GM18867 (cell line): ENCODE measurements at regions not wholly inside any gene's neighbourhood (a gene's known extent, or its start where the extent isn't known, plus 50 kb on each side); places are given as distances from the start of the nearest gene placed in this dataset.

ENCODE experiments used
- ATAC-seq: cut with Tn5 transposase; IDR thresholded peaks from one replicate; pipeline ENCODE4 v1.9.1; 2021; ENCODE audit warnings: mild to moderate bottlenecking, moderate library complexity; ENCODE audit not compliant: unreplicated experiment

DNA sequence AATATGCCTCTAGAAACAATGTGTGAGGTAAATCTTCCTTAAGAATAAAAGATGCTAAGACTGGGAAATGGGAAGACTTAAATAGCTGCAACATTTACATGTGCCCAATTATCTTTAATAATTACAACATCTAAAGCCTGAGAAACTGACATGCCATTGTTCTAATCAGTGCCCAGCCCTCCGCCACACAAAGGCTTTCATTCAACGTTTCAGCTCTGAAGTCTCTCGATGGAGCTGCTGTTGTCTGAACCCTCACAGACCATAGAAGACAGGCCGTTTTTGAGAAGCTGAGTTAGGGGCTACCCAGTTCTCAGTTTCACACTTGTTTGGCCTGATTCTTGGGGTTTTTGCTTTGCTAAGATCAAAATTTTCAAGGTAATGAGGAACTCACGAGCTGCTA lies 315.4 kb upstream of the CHST9 start:
- no peak for ATAC-seq

DNA sequence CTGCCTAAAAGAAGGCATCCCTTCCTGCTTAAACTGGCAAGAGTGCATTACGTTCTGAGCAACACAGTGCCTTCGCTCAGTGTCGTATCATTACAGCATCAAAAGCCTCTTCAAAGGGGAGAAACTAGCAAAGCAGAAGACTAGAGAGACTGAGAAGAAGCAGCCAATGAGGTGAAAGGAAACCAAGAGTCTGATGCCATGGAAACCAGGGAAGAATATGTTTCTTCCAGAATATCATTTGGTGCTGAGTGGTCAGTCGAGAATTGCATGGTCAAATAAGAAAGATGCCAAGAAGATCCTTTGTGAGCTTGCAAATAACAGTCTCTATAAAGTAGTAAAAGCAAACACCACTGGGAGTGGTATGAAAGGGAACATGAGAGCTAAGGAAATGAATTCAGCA lies 312.1 kb upstream of the CHST9 start:
- ATAC-seq, result no peak

DNA sequence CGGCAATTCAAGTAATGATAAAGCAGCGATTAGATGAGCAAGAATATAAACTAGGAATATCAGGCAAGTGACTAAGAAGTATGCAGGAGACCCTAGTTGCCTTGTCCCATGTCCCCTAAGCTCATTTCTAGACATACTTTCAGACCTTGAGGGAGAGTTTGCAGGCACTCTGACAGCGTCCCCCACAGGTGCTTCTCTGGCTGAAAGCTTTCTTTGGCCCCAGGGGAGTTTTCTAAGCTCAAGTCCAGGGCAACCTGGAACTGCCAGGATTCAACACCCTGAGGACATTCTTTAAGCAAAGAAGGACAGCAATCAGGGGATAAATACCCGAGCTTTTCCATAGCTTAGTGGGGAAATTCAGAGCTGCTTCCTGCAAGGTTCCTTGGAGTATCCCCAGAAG lies 308.1 kb upstream of the CHST9 start:
- ATAC-seq, result no peak

DNA sequence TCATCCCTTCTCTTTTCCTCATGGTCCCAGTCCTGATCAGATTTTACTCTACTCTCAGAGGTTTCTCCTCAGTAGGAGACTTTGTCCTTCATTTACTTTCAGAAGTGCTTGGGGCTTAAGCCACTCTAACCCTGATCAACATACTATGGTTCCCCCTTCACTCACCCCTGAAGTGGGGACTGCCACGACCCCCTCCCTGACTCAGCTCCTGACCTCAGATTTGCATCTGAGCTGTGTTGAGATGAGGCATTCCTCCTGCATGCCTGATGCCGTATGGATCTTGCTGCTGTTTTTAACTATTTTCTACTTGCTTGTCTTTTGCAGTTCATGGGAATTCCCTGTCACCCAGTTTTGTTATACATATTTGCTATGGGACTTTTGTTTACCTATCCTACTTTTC lies 306.7 kb upstream of the CHST9 start:
- no peak for ATAC-seq

DNA sequence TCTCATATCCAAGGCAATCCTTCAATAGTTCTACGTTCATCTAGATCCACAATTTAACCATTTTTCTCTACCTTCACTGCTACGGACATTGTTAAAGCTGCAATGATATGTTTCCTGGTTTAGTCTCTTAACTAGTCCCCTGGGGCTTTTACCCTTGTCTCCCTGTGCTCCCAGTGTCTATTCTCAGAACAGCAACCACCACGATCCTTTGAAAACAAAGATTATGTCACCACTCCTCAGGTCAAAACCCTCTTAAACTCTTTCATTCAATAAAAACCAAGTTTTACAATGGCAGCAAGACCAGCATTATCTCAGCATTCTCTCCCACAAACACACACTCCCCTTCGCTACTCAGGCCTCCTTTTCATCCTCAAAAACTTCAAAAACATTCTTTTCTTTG lies 298.2 kb upstream of the CHST9 start:
- ATAC-seq, result no peak

DNA sequence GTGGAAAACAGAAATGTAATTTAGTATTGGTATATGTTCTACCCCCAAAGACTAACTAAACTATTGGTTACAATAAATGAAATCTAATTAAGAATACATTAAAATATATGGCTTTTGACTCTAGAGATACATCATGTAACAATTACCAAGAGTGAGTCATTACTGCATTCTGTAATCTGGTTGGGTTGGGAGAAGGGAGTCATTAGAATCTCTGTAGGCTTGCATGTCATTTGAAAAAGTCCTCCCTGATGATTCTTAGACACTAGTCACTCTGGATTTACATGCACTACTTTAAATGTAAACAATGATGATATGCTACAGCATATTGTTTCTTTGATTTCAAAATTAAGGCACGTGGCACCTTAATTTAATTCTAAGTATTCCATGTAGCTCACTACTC lies 293.4 kb upstream of the CHST9 start:
- no peak for ATAC-seq

DNA sequence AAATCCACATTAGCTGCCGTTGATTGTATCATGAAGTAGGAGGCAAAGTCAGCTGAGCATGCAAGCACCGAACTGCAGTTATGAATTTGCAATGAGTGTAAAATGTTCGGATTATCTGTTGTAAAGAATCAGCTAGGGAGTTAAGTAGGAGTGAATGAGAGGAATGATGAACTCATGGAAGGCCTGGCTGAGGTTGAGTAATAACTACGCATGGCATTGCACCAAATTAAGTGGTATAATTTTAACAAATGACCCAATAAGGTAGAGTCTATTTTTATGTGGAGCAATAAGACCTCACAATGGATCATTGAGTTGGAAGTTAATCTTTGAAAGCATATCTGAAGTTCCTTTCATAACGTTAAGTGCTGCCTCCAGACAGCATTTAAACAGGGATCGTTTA lies 288.2 kb upstream of the CHST9 start:
- no peak for ATAC-seq

DNA sequence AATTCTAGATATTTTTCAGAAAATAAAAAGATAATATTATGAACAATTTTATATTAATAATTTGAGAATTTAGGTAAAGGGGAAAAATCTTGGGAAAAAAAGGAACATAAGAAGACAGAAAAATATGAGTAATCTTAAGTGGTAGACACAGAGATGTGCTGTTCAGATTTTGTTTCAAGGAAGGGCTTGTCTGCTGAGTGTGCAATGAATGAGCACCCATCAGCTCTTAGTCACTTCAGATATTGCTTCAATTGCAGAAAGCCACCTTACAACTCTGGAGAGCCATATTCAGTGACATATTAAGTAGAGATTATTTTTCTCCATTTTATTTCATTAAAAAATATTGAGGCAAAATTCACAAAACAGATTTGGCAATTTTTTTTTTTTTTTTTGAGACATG lies 282.0 kb upstream of the CHST9 start:
- no peak for ATAC-seq

DNA sequence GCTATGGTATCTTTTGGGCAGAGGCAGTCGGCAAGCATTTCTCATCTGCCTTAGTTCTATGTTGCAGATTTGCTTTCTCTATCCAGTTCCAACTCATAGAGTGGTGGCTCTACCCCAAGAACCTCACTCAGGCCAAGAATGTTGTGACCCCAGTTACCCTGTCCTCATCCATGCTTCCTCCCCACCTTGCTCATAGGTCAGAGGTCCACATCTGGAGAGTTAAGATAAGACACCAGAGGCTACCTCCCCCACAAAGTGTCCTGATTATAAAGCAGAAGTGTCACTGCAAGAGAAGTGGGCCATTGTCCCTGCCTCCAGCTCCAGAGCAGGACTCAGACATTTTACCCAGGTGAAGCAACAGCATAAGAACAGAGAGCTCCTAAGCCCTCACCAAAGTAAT lies 276.8 kb upstream of the CHST9 start:
- ATAC-seq, result no peak

DNA sequence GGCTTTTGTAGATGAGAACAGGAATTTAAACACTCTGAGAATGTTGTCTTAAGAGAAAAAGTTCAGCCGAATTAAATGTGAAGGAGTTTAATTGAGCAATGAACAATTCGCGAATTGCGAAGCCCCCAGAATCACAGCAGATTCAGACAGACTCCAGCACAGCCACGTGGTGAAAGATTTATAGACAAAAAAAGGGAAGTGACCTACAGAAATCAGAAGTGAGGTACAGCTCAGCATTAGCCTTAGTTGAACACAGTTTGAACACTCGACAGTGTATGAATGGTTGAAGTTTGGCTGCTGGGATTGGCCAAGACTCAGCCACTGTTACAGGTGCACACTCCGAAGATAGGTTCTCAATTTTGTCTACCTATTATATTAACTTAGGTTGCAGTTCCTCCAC lies 264.0 kb upstream of the CHST9 start:
- peak; percentile 38 for ATAC-seq

DNA sequence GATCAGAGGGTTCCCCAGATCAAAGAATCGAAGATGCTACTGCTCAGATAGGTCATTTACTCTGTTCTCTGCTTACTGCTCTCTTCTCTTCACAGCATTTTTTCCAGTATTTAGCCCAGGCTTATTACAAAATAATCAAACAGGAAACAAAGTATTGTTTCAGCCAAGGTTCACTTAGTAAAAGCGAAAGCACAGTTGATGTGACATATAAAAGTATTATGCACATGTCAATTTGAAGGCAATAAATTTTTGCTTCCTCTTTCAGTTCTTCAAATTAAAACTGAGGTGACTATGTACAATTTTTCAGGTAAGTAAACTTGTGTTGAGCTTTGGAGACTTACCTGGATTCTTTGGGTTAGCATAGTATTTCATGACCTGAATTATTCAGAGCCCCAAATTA lies 262.8 kb upstream of the CHST9 start:
- ATAC-seq, result no peak

DNA sequence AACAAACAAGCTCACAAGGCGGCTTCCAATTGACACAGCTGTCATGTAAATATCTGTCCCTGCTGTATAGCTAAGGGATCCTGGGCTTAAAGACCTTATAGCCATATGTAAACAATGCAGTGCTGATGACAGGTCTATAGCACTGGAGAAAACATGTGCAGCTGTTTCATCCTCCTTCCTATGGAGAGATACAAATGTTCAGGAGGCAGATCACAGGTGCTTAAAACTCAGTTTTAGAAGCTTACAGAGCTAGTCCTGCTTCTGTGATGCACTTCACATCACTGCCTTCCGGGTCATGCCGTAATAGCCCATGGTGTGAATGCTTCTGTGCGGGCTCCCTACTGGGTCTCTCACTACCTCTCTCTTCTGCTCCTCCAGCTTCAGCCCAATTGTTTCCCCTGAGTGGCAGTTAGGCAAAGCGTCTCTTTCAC lies 262.4 kb upstream of the CHST9 start:
- no peak for ATAC-seq

DNA sequence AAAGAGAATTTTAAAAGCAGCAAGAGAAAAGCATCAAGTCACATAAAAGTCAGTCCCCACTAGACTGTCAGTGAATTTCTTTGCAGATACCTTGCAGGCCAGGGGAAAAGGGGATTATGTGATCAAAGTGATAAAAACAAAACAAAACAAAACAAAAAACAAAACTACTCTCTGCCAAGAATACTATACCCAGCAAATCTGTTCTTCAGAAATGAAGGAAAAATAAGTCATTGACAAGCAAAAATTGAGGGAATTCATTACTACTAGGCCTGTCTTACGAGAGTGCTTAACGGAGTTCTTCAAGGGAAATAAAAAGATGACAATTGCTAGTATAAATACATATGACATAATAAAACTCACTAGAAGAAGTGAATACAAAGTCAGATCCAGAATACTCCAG lies 245.5 kb upstream of the CHST9 start:
- ATAC-seq, result no peak

DNA sequence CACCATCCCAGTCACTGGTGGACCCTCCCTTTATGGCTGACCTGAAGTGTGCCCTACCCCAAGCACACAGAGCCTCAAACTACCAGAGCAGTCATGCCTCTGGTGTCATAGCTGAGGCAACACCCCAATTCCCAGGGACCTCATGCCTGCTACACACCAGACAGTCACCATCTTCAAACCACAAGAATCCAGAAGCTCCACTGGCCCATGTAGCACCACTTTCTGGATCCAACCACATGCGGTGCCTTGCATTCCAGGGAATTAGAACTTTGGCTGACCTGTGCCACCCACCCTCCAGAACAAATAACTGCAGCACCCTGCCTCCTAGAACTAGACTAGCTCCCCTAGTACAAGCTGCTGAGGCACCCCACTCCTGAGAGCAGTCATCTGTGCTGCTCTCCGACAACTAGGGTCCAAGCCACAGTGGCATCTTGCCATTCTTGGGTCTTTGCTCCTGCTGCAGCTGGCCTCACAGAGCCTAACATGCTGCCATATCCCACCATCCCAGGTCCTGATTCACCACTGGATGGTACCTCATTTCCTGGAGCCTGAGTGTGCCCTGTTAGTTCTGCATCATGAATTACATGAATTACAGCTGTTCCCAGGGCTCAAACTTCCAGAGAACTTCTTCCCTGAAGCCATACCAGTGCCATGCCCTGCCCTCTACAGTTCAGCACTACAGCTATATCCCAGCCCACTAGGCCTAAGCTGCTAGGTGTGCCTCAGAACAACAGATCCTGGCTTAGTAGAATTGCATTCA lies 243.8 kb upstream of the CHST9 start:
- ATAC-seq, result no peak

DNA sequence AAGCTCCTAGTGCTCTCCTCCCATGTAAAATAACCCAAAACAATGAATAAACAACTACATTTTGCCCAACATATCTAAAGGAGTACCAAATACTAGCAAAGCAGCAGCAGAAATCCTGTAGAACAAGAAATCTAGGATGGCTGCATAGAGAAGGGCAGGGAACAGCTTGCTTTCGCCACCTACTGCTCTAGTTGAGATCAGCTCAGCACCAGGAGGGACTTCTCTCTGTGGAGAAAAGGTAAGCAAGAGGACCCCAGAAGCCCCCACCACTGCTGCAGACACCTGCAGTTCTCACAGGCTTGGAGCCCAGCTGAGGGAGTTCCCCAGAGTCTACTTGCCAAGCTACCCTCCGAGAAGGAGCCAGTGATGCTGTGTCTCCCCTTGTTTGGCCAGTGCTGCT lies 243.0 kb upstream of the CHST9 start:
- no peak for ATAC-seq

DNA sequence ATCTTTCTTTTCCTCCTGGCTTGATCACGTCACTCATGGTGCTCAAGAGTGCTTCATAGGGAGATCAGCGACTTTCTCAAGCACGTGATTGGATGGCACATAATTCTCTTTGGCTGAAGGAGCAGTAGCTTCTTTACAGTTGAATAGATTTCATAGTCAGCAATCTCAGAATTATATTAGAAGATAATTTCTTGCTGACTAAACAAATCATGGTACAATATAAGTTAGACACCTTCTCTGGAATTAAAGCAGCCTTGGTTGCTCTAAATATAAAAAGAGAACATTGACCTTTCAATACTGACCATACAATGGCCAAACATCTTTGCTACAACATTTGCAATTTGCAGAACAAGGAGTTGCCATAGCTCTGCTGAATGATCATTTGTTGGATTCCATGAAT lies 238.5 kb upstream of the CHST9 start:
- no peak for ATAC-seq

DNA sequence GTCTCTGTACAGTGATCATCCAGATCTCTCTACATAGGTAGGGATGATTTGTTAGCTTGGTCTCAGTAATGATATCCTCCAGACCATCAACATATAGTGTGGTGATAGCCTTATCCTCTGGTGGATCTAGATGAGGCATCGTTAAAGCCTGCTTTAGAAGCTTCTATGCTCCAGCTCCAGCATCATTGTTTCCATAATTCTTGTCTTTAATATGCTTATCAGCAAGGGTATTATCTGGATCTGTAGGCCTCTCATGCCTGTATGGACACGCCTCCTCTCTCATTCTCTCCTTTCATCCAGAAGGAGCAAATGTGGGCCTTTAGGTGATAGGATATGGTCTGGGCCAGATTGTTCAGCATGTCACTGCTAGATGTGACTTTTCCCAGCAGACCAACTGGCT lies 234.5 kb upstream of the CHST9 start:
- ATAC-seq, result no peak

DNA sequence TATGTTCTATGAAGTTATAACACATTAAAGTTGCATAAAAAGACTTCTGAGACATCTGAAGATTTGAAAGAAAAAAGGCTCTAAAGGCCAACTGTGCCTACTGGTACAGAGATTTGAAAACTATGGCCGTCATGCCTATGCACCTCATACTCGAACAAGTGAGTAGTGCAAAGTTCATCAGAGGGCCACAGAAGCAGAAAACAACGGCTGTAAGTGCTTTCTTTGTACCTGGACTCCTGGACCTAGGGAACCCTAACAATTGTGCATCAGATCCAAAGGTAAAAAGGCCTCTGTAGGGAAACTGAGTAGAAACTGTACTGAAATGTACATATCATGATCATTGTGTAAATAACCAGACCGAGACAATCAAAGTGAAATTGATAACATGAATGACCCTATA lies 230.4 kb upstream of the CHST9 start:
- no peak for ATAC-seq

DNA sequence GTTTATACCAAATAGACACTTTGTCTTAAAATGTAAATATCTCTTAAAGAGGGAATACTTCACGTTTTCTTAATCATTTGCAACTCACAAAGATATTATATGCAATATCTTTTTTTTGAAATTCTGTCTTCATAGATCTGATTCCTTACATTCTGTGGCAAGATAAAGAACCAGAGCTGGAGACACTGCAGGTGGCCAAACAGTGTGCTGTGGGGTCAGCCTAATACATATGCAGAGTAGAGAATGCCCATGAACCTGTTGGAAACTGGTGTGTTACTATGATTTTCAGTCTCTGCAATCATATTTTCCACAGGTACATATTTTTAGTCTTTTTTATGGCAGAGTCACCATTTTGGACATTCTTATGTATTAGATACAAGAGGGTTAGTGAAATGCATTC lies 229.6 kb upstream of the CHST9 start:
- ATAC-seq, result no peak

DNA sequence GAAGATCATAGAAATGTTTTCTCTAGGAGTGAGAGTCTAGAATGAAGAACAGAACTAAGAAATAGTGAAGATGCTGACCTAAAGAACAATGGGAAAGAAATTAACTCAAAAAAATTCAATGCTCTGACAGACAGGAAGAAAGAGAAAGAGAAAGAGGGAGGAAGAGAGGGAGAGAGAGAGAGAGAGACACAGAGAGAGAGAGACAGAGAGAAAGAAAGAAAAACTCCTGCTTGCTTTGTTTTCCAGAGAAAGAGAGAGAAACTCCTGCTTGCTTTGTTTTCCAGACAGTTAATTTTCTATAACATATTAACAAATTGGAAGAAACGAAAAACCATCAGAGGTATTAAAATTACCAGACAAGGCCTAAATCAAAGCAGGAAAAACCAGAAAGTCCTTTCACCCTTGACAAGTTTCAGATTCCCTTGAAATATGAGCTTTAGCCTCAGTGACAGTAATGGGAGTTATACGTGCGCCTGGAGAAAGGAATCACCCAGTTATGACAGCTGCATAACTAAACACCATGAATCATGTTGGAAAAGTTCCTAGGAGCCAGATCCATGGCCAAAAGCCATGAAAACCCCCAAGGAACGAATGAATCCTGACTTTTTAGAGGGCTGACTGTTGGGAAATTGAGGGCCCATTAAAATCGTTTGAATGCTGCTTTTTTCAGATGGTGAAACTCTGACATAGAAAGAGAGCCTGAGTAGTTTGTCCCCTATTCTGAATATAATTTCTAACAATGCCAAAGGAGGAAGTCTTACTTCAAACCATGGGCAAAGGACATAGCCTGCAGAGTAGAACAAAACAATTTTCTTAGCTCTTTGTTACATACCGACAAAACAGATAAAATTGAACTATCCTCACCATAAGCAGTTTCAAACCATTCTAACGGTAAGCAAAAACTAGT lies 228.6 kb upstream of the CHST9 start:
- ATAC-seq, result no peak

DNA sequence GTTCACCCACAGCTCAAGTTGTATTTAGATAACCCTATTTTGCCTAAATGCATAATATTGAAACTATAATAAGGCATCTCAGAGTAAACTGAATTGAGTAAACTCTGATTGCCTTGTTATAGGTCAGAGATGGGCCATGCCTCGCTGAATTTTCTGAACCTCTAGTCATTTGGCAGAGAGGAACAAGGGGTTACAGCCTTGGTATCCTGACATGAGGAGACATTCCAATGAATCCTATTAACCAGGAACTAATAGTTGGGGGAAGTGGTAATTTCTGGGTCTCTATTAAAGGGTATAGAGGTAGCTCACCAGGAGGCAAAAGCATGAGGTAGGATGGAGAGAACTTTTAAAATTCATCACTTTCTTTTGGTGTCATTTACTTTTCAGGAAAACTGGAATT lies 227.4 kb upstream of the CHST9 start:
- no peak for ATAC-seq

DNA sequence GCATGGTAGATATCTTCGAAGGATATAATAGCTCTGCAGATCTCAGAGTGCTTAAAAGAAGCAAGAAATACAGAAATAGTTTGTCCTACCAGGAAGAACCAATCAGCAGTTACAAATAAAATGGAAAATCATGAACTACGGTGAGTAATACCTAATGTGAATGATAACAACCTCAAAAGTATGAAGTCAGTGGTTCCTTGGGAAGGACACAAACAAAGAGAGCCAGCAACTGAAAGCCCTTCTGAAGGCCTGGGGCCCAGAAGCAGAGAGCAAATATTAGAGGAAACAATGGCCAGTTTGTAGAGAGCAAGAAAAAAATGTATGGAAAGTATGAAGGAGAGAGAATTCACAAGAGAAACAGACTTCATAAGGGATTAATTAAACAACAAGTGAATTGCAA lies 226.8 kb upstream of the CHST9 start:
- no peak for ATAC-seq
